RWPE1 (cell line): ENCODE measurements at regions not wholly inside any gene's neighbourhood (a gene's known extent, or its start where the extent isn't known, plus 50 kb on each side); places are given as distances from the start of the nearest gene placed in this dataset.
"Not testable (repeated sequence)": the region's sequence is repeated elsewhere in the genome, so short reads cannot be mapped to it uniquely, and the experiment has no call there.

Experiments
- CTCF ChIA-PET: fragments of 350-600 bp; sonication (Branson Sonifier 250); formaldehyde crosslinking; extraction: SDS; loops from one replicate; lab custom pipeline; 2021; lab: Yijun Ruan, JAX
- POLR2A ChIA-PET: fragments of 400-600 bp; formaldehyde crosslinking; extraction: SDS; loops from one replicate; lab custom pipeline; 2020; ENCODE audit warnings: antibody characterized with exemption; ENCODE audit not compliant: low non-redundant PET; lab: Yijun Ruan, JAX
- DNase-seq: peaks from one replicate; pipeline ENCODE4 v3.0.0; 2012; ENCODE audit warnings: low spot score
- H3K27ac ChIP-seq: fragments of 450-650 bp; 2 replicates; pipeline ENCODE4 v1.5.1; 2017
- CTCF ChIP-seq: fragments of 450-650 bp; conservative IDR thresholded peaks from 2 replicates; pipeline ENCODE4 v1.5.1; 2017; ENCODE audit warnings: low read depth, mild to moderate bottlenecking

DNA sequence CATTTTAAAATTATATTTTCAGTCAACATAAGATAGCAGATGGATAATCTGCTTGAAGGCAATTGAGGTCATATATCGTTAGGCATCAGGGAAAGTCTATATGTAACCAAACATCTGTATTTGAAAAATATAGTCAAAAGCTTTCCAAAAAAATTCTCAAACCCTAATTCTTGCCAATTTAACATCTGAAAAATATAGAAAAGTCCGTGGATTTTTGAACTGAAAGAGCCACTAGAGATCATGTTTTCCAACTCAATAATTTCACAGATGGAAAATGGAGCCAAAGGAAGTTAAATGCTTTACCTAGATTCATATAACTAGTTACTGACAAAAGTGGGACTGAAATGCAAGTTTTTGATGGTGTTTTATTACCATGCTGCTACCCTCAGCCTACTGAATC is 185.1 kb upstream of the ZNF804A start:
- no peak for DNase-seq
- ChIA-PET POLR2A (no interaction called here), CTCF (interaction anchor here (0.6 kb wide), 1 partner anchor 766 kb away, joined by 3 read pairs; no protein-coding TSS in a partner anchor)
- no peak overlapping the region for H3K27ac ChIP-seq
- TF ChIP-seq CTCF, result no peak

GRCh38 chr2:184413671-184414229 is 184.6 kb upstream of the ZNF804A start:
- ChIA-PET POLR2A (no interaction called here), CTCF (interaction anchor here (0.6 kb wide), 1 partner anchor 766 kb away, joined by 3 read pairs; no protein-coding TSS in a partner anchor)
- DNase-seq, result no peak
- no peak overlapping the region for H3K27ac ChIP-seq
- no peak for TF ChIP-seq CTCF

- TF ChIP-seq CTCF, result no peak
These were observed 182.0 kb upstream of the ZNF804A start for GRCh38 chr2:184416146-184416913.

DNA sequence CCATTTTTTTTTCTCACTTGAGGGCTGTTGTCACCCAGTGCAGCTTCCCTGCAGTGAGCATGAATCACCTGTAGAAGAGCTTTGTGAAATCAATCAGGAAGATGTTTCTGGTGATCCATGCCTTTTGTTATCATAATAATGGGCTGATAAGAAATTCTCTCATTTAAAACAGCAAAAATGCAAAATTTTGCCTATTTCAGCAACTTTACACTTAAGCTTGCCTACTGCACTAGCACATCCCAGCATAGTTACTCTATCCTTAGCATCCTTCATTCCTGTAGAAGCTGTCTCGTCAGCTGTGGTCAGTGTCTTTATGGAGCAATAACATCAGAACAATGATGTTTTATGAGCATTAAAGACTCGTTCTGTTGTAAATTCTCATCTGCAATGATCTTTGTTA is 178.6 kb upstream of the ZNF804A start:
- POLR2A ChIA-PET, result no interaction called here
- CTCF ChIA-PET, result no interaction called here
- H3K27ac ChIP-seq, result no peak overlapping the region
- DNase-seq, result no peak
- TF ChIP-seq CTCF, result no peak

More at GRCh38 chr2:184416146-184416913, 182.0 kb upstream of the ZNF804A start:
- no peak for DNase-seq
- no peak overlapping the region for H3K27ac ChIP-seq
- POLR2A ChIA-PET, result no interaction called here
- CTCF ChIA-PET, result no interaction called here

DNA sequence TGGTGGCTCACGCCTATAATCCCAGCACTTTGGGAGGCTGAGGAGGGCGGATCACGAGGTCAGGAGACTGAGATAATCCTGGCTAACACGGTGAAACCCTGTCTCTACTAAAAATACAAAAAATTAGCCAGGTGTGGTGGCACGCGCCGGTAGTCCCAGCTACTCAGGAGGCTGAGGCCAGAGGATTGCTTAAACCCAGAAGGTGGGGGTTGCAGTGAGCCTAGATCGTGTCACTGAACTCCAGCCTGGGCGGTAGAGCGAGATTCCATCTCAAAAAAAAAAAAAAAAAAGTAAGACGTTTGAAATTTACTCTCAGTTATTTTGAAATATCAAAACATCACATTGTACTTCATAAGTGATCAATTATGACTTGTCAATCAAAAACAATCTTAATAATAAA is 176.9 kb upstream of the ZNF804A start:
- CTCF ChIA-PET, H3K27ac ChIP-seq, DNase-seq, POLR2A ChIA-PET: not testable (repeated sequence)

GRCh38 chr2:184425083-184425482 is 173.2 kb upstream of the ZNF804A start:
- POLR2A ChIA-PET, result no interaction called here

More at GRCh38 chr2:184425083-184425482, 173.2 kb upstream of the ZNF804A start:
- CTCF ChIA-PET, result no interaction called here
- DNase-seq, result no peak
- H3K27ac ChIP-seq, result no peak overlapping the region
- TF ChIP-seq CTCF, result no peak
